Upper lobe of left lung (tissue), 6 donors: ENCODE measurements at regions not wholly inside any gene's neighbourhood (a gene's known extent, or its start where the extent isn't known, plus 50 kb on each side); places are given as distances from the start of the nearest gene placed in this dataset.

Source experiments
- ATAC-seq, 2 donors: fragments of 200-7000 bp; cut with Tn5 transposase; one replicate each; pipeline ENCODE4 v1.9.1; 2022; ENCODE audit warnings: mild to moderate bottlenecking in 2 of 2, moderate library complexity in 2 of 2; ENCODE audit not compliant: low FRiP score in 2 of 2
- DNase-seq, 2 donors: peaks; one replicate each; pipeline ENCODE4 v3.0.0-alpha.2; 2019 to 2020
- H3K27ac ChIP-seq, 4 donors: fragments of 200-600 bp; sonication (generic); one replicate each; pipeline ENCODE4 v1.5.1; 2016 to 2019
- H3K27me3 ChIP-seq, 4 donors: fragments of 200-600 bp; sonication (generic); one replicate each; pipeline ENCODE4 v1.5.1; 2017 to 2019
- H3K36me3 ChIP-seq, 4 donors: fragments of 200-600 bp; sonication (generic); one replicate each; pipeline ENCODE4 v1.5.1; 2016 to 2019
- H3K4me1 ChIP-seq, 4 donors: fragments of 200-600 bp; sonication (generic); one replicate each; pipeline ENCODE4 v1.5.1; 2018 to 2019
- H3K4me3 ChIP-seq, 4 donors: fragments of 200-600 bp; sonication (generic); one replicate each; pipeline ENCODE4 v1.5.1; 2017 to 2019; ENCODE audit warnings: mild to moderate bottlenecking in 2 of 4, moderate library complexity in 1 of 4
- H3K9me3 ChIP-seq, 4 donors: fragments of 200-600 bp; sonication (generic); one replicate each; pipeline ENCODE4 v1.5.1; 2018 to 2019
- CTCF ChIP-seq, 6 experiments: fragments of 450-650 bp in 4 of 6; fragments of 200-600 bp in 2 of 6; sonication (generic) in 2 of 6; IDR thresholded peaks; one replicate each; pipeline ENCODE4 v1.5.1; 2016 to 2019; ENCODE audit warnings: antibody characterized with exemption in 6 of 6
- EP300 ChIP-seq, 4 donors: sonication (generic); formaldehyde crosslinking; IDR thresholded peaks; one replicate each; pipeline ENCODE4 v1.5.1; 2017; ENCODE audit warnings: antibody characterized with exemption in 4 of 4, control low read depth in 2 of 4
- POLR2A ChIP-seq, 4 donors: fragments of 450-650 bp; IDR thresholded peaks; one replicate each; pipeline ENCODE4 v1.5.1; 2016 to 2017; ENCODE audit warnings: antibody characterized with exemption in 4 of 4, mild to moderate bottlenecking in 2 of 4
- POLR2AphosphoS5 ChIP-seq, 2 donors: sonication (generic); formaldehyde crosslinking; IDR thresholded peaks; one replicate each; pipeline ENCODE4 v1.5.1; 2017; ENCODE audit warnings: antibody characterized with exemption in 2 of 2
- WGBS, 2 donors: methylation state at CpG; one replicate each; pipeline ENCODE4 v1.1.5; 2017 to 2018; 5-methylcytosine and 5-hydroxymethylcytosine counted together
- donor health status: DM: no; HTN: no; CAD: no; lungs with moderate emphysema.
- donor health status: DM: no; HTN: yes; CAD: no; lungs with severe emphysema.

- WGBS, 2 donors = 82% methylated on average over 6 of the region's 6 CpGs
- ATAC-seq (no peak), DNase-seq (no peak)
Measured at GRCh38 chr2:128628996-128629395, 310.3 kb upstream of the HS6ST1 start.

GRCh38 chr2:128630974-128631697 lies 312.5 kb upstream of the HS6ST1 start:
- H3K27me3 ChIP-seq = no peaks in the 10 kb centered on the region
- no peak overlapping the region for H3K27ac ChIP-seq
- no peak for ATAC-seq
- H3K4me3 ChIP-seq = no peak overlapping the region
- no peaks in the 10 kb centered on the region for H3K4me1 ChIP-seq
- 86 to 90% methylated on average over 10 to 12 of the region's 12 CpGs for WGBS, 2 donors
- H3K36me3 ChIP-seq = no peaks in the 10 kb centered on the region
- TF ChIP-seq CTCF (IDR thresholded peaks at IDR 0.05) (no peak), EP300 (IDR thresholded peaks at IDR 0.05) (no peak), POLR2A (IDR thresholded peaks at IDR 0.05) (no peak), POLR2AphosphoS5 (IDR thresholded peaks at IDR 0.05) (no peak)
- H3K9me3 ChIP-seq = no peaks in the 10 kb centered on the region
- DNase-seq = peak in 1 of 2 donors; percentile 17

More at GRCh38 chr2:128628996-128629395, 310.3 kb upstream of the HS6ST1 start:
- Histone ChIP-seq H3K27me3 (no peaks in the 10 kb centered on the region), H3K27ac (no peak overlapping the region), H3K36me3 (no peaks in the 10 kb centered on the region), H3K9me3 (no peaks in the 10 kb centered on the region), H3K4me1 (no peaks in the 10 kb centered on the region), H3K4me3 (no peak overlapping the region)
- no peak for TF ChIP-seq EP300 (IDR thresholded peaks at IDR 0.05)
- no peak for TF ChIP-seq POLR2AphosphoS5 (IDR thresholded peaks at IDR 0.05)
- no peak for TF ChIP-seq POLR2A (IDR thresholded peaks at IDR 0.05)
- no peak for TF ChIP-seq CTCF (IDR thresholded peaks at IDR 0.05)

GRCh38 chr2:128631698-128632500 lies 313.2 kb upstream of the HS6ST1 start:
- Histone ChIP-seq H3K9me3 (no peaks in the 10 kb centered on the region), H3K4me1 (no peaks in the 10 kb centered on the region), H3K36me3 (no peaks in the 10 kb centered on the region), H3K27ac (no peak overlapping the region), H3K27me3 (no peaks in the 10 kb centered on the region), H3K4me3 (no peak overlapping the region)
- TF ChIP-seq POLR2A (IDR thresholded peaks at IDR 0.05) (no peak), EP300 (IDR thresholded peaks at IDR 0.05) (no peak), POLR2AphosphoS5 (IDR thresholded peaks at IDR 0.05) (no peak), CTCF (IDR thresholded peaks at IDR 0.05) (no peak)
- DNase-seq = peak in 1 of 2 donors; percentile 14
- WGBS, 2 donors = 92 to 94% methylated on average over 14 to 15 of the region's 15 CpGs
- no peak for ATAC-seq

DNA sequence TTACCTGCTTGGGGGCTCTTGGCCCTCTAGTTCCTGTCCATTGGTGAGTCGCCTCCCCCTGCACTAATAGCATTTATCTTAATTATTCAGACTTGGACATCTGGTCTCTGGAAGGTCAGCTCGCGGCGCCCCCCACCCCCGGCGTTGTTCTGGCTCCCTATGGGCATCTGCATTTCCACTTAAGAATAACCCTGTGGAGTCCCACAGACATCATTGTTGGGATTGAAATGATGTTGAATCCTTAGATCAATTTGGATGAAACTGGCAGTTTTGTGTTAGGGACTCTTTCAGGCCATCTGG lies 313.8 kb upstream of the HS6ST1 start:
- TF ChIP-seq EP300 (IDR thresholded peaks at IDR 0.05) = no peak
- TF ChIP-seq POLR2A (IDR thresholded peaks at IDR 0.05) = no peak
- no peak for TF ChIP-seq CTCF (IDR thresholded peaks at IDR 0.05)
- no peak for TF ChIP-seq POLR2AphosphoS5 (IDR thresholded peaks at IDR 0.05)
- Histone ChIP-seq H3K36me3 (no peaks in the 10 kb centered on the region), H3K9me3 (no peaks in the 10 kb centered on the region), H3K27ac (no peak overlapping the region), H3K4me1 (no peaks in the 10 kb centered on the region), H3K27me3 (no peaks in the 10 kb centered on the region), H3K4me3 (no peak overlapping the region)
- no peak for DNase-seq
- no peak for ATAC-seq
- WGBS, 2 donors = 83 to 94% methylated on average over 6 of the region's 6 CpGs
